GM12873 (cell line): ENCODE measurements at regions not wholly inside any gene's neighbourhood (a gene's known extent, or its start where the extent isn't known, plus 50 kb on each side); places are given as distances from the start of the nearest gene placed in this dataset.

Experiments
- CTCF ChIP-seq: IDR thresholded peaks from 2 replicates; pipeline ENCODE4 v1.5.1; 2012; ENCODE audit warnings: low read depth, mild to moderate bottlenecking, moderate library complexity, low read length, control low read depth; ENCODE audit not compliant: insufficient read depth; ENCODE audit errors: missing control alignments

GRCh38 chr6:141482796-141483597, 649.7 kb upstream of the GJE1 start:
- no peak for TF ChIP-seq CTCF

- TF ChIP-seq CTCF = no peak
These were observed 657.5 kb upstream of the GJE1 start for GRCh38 chr6:141475259-141475658.

GRCh38 chr6:141472162-141472928, 660.4 kb upstream of the GJE1 start:
- TF ChIP-seq CTCF = no peak

GRCh38 chr6:141470810-141471209, 661.9 kb upstream of the GJE1 start:
- TF ChIP-seq CTCF = no peak

- TF ChIP-seq CTCF = no peak
These were observed 664.8 kb upstream of the GJE1 start for GRCh38 chr6:141467881-141468280.

GRCh38 chr6:141467041-141467440, 665.7 kb upstream of the GJE1 start:
- TF ChIP-seq CTCF = no peak

- TF ChIP-seq CTCF = no peak
These were observed 667.8 kb upstream of the GJE1 start for GRCh38 chr6:141464896-141465295.
